ENCODE measurements at regions not wholly inside any gene's neighbourhood (a gene's known extent, or its start where the extent isn't known, plus 50 kb on each side); places are given as distances from the start of the nearest gene placed in this dataset.

DNA sequence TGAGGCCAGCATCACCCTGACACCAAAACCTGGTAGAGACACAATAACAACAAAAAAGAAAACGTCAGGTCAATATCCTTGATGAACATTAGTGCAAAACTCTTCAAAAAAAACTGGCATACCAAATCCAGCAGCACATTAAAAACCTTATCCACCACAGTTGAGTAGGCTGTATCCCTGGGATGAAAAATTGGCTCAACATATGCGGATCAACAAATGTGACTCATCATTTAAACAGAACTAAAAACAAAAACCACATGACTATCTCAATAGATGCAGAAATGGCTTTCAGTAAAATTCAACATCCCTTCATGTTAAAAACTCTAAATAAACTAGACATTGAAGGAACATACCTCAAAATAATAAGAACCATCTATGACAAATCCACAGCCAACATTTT, 59.6 kb upstream of the PHIP start:
- no peak overlapping the region for H3K4me3 ChIP-seq (replicated peaks in 1 of 2; ENCODE audit: low read depth in 1 of 2, low read length in 2 of 2)
- H3K79me2 ChIP-seq (ENCODE audit: insufficient read depth, low read length), result no peaks in the 10 kb centered on the region
- no peak overlapping the region for H3K27ac ChIP-seq (ENCODE audit: low read depth, low read length)
- no peaks in the 10 kb centered on the region for H3K27me3 ChIP-seq (ENCODE audit: insufficient read depth, low read length)
- no peaks in the 10 kb centered on the region for H4K20me1 ChIP-seq (ENCODE audit: insufficient read depth)
- intact Hi-C loops (cut with micrococcal nuclease), result no loop called here
- BruUV-seq (replicated peaks), result no TSS peak
- no peaks in the 10 kb centered on the region; a peak in 2 of 4 replicates for H3K9me3 ChIP-seq (ENCODE audit: control insufficient read depth in 1 of 2, insufficient read depth in 1 of 2, low read depth in 1 of 2, low read length in 2 of 2)
- H3K36me3 ChIP-seq (ENCODE audit: control insufficient read depth in 1 of 2, insufficient read depth in 2 of 2, low read length in 2 of 2), result no peaks in the 10 kb centered on the region
- ATAC-seq (no peak), DNase-seq (ENCODE audit: low read depth, low spot score) (no peak)
- no peaks in the 10 kb centered on the region for H3K4me1 ChIP-seq (ENCODE audit: control insufficient read depth in 1 of 2, insufficient read depth in 2 of 2, low read length in 2 of 2)
- H3K9ac ChIP-seq (ENCODE audit: low read length), result no peak overlapping the region
- TF ChIP-seq, protein P1, sequence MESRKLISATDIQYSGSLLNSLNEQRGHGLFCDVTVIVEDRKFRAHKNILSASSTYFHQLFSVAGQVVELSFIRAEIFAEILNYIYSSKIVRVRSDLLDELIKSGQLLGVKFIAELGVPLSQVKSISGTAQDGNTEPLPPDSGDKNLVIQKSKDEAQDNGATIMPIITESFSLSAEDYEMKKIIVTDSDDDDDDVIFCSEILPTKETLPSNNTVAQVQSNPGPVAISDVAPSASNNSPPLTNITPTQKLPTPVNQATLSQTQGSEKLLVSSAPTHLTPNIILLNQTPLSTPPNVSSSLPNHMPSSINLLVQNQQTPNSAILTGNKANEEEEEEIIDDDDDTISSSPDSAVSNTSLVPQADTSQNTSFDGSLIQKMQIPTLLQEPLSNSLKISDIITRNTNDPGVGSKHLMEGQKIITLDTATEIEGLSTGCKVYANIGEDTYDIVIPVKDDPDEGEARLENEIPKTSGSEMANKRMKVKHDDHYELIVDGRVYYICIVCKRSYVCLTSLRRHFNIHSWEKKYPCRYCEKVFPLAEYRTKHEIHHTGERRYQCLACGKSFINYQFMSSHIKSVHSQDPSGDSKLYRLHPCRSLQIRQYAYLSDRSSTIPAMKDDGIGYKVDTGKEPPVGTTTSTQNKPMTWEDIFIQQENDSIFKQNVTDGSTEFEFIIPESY (IDR thresholded peaks at IDR 0.05; ENCODE audit: extremely low read depth, insufficient replicate concordance, low read length), result no peak
- TF ChIP-seq, protein P2, sequence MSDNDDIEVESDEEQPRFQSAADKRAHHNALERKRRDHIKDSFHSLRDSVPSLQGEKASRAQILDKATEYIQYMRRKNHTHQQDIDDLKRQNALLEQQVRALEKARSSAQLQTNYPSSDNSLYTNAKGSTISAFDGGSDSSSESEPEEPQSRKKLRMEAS (IDR thresholded peaks at IDR 0.05), result no peak
- TF ChIP-seq CBX3 (IDR thresholded peaks at IDR 0.05; ENCODE audit: low read depth), result no peak
- no peak for TF ChIP-seq POLR2A (IDR thresholded peaks at IDR 0.05; ENCODE audit: borderline replicate concordance, extremely low read depth, insufficient read depth, insufficient read length)
- ChIA-PET RAD21 (ENCODE audit: low non-redundant PET in 1 of 2, low total read pairs in 2 of 2, uncharacterized antibody in 2 of 2, unreplicated experiment in 2 of 2) (no interaction called here), CTCF (no interaction called here), POLR2A (no interaction called here)
- no peak overlapping the region for H2AFZ ChIP-seq (ENCODE audit: low read depth, low read length, poor library complexity, severe bottlenecking)
- no peak overlapping the region for H3K4me2 ChIP-seq (ENCODE audit: low read length)
- no peaks in the 10 kb centered on the region for H3K9me2 ChIP-seq (ENCODE audit: insufficient read depth)

DNA sequence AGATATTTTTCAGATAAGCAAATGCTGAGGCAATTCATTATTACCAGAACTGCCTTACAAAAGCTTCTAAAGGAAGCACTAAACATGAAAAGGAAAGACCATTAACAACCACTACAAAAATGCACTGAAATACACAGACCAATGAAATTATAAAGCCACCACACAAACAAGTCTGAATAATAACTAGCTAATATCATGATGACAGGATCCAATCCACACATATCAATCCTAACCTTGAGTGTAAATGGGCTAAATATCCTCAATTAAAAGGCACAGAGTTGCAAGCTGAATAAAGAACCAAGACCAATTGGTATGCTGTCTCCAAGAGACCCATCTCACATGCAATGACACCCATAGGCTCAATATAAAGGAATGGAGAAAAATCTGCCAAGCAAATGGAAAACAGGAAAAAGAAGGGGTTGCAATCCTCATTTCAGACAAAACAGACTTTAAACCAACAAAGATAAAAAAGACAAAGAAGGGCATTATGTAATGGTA, 58.0 kb upstream of the PHIP start:
- ATAC-seq (no peak), DNase-seq (ENCODE audit: low read depth, low spot score) (no peak)
- no peaks in the 10 kb centered on the region; a peak in 2 of 4 replicates for H3K9me3 ChIP-seq (ENCODE audit: control insufficient read depth in 1 of 2, insufficient read depth in 1 of 2, low read depth in 1 of 2, low read length in 2 of 2)
- BruUV-seq (replicated peaks), result no TSS peak
- H3K79me2 ChIP-seq (ENCODE audit: insufficient read depth, low read length), result no peaks in the 10 kb centered on the region
- intact Hi-C loops (cut with micrococcal nuclease), result no loop called here
- no peaks in the 10 kb centered on the region for H3K9me2 ChIP-seq (ENCODE audit: insufficient read depth)
- POLR2A ChIA-PET, result no interaction called here
- no peaks in the 10 kb centered on the region for H3K27me3 ChIP-seq (ENCODE audit: insufficient read depth, low read length)
- no peaks in the 10 kb centered on the region for H4K20me1 ChIP-seq (ENCODE audit: insufficient read depth)
- H2AFZ ChIP-seq (ENCODE audit: low read depth, low read length, poor library complexity, severe bottlenecking), result no peak overlapping the region
- RAD21 ChIA-PET (ENCODE audit: low non-redundant PET in 1 of 2, low total read pairs in 2 of 2, uncharacterized antibody in 2 of 2, unreplicated experiment in 2 of 2), result no interaction called here
- H3K4me1 ChIP-seq (ENCODE audit: control insufficient read depth in 1 of 2, insufficient read depth in 2 of 2, low read length in 2 of 2), result no peaks in the 10 kb centered on the region
- no peak overlapping the region for H3K4me2 ChIP-seq (ENCODE audit: low read length)
- TF ChIP-seq CEBPB (IDR thresholded peaks at IDR 0.05; ENCODE audit: low read depth), result no peak
- TF ChIP-seq, protein P2 (IDR thresholded peaks at IDR 0.05), result no peak
- TF ChIP-seq CBX3 (IDR thresholded peaks at IDR 0.05; ENCODE audit: low read depth), result no peak
- TF ChIP-seq EZH2 (IDR thresholded peaks at IDR 0.05), result no peak
- TF ChIP-seq, protein P3, sequence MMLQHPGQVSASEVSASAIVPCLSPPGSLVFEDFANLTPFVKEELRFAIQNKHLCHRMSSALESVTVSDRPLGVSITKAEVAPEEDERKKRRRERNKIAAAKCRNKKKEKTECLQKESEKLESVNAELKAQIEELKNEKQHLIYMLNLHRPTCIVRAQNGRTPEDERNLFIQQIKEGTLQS (IDR thresholded peaks at IDR 0.05), result no peak
- TF ChIP-seq JUND (IDR thresholded peaks at IDR 0.05), result no peak
- no peak for TF ChIP-seq EGR1 (IDR thresholded peaks at IDR 0.05; ENCODE audit: low read depth)
- TF ChIP-seq RAD21 (IDR thresholded peaks at IDR 0.05; ENCODE audit: low read depth), result no peak
- TF ChIP-seq, protein P1 (IDR thresholded peaks at IDR 0.05; ENCODE audit: extremely low read depth, insufficient replicate concordance, low read length), result no peak
- no peak for TF ChIP-seq POLR2AphosphoS5 (IDR thresholded peaks at IDR 0.05; ENCODE audit: low read depth, low read length)
- TF ChIP-seq ZFX (IDR thresholded peaks at IDR 0.05), result no peak
- no peak for TF ChIP-seq SIN3A (IDR thresholded peaks at IDR 0.05; ENCODE audit: low read depth)
- H3K27ac ChIP-seq (ENCODE audit: low read depth, low read length), result no peak overlapping the region
- no peaks in the 10 kb centered on the region for H3K36me3 ChIP-seq (ENCODE audit: control insufficient read depth in 1 of 2, insufficient read depth in 2 of 2, low read length in 2 of 2)
- H3K9ac ChIP-seq (ENCODE audit: low read length), result no peak overlapping the region
- CTCF ChIA-PET, result no interaction called here
- no peak overlapping the region for H3K4me3 ChIP-seq (replicated peaks in 1 of 2; ENCODE audit: low read depth in 1 of 2, low read length in 2 of 2)
